ENCODE measurements at regions not wholly inside any gene's neighbourhood (a gene's known extent, or its start where the extent isn't known, plus 50 kb on each side); places are given as distances from the start of the nearest gene placed in this dataset.

- no peak for TF ChIP-seq CTCF (IDR thresholded peaks at IDR 0.05; ENCODE audit: low read depth, low read length)
- TF ChIP-seq EZH2phosphoT487 (IDR thresholded peaks at IDR 0.05; ENCODE audit: low read depth): no peak
These were observed 193.2 kb upstream of the RFC3 start for GRCh38 chr13:33624740-33625139.
